K562 (cell line): ENCODE measurements at regions not wholly inside any gene's neighbourhood (a gene's known extent, or its start where the extent isn't known, plus 50 kb on each side); places are given as distances from the start of the nearest gene placed in this dataset.

Experiments
- ATAC-seq: fragments of 200-7000 bp; cut with Tn5 transposase; 3 replicates; pipeline ENCODE4 v1.9.1; 2020; ENCODE audit warnings: moderate library complexity
- BruUV-seq: library from RNA; stranded (reverse); fragments of 400-500 nt; replicated peaks from 2 replicates; lab custom pipeline; 2021; lab: Mats Ljungman, UMichigan
- CTCF ChIA-PET: fragments of 300-600 bp; formaldehyde crosslinking; extraction: SDS; loops from one replicate; lab custom pipeline; 2021; ENCODE audit warnings: low intra/inter-chr PET ratio; lab: Yijun Ruan, JAX
- POLR2A ChIA-PET: fragments of 300-600, 350-650 bp; sonication (Branson Sonifier 250); formaldehyde crosslinking; extraction: SDS; loops from one replicate; lab custom pipeline; 2021; ENCODE audit warnings: antibody characterized with exemption, inconsistent platforms; lab: Yijun Ruan, JAX
- DNase-seq, 4 experiments: peaks; one replicate each; pipeline versions ENCODE4 v3.0.0 to v3.0.0-alpha.2; 2011 to 2018; ENCODE audit warnings: low spot score in 3 of 4, mixed read lengths in 3 of 4; ENCODE audit errors: extremely low read depth in 1 of 4
- FAIRE-seq: peaks from 2 replicates; lab custom pipeline; 2011; peaks lifted over from hg19 to GRCh38; lab: Jason Lieb, UNC
- H2AFZ ChIP-seq: 2 replicates; pipeline ENCODE4 v1.6.0; 2011; ENCODE audit warnings: low read depth, low read length, control low read depth, inconsistent platforms
- H3K27ac ChIP-seq: fragments of 200-600 bp; 3 replicates; pipeline ENCODE4 v1.8.0; 2011; ENCODE audit warnings: low read depth, mild to moderate bottlenecking, control low read depth, inconsistent platforms, low read length, moderate library complexity, mixed read lengths; ENCODE audit errors: extremely low read depth
- H3K27me3 ChIP-seq, 2 experiments: fragments of 300-600 bp in 1 of 2; 2 replicates in 1 of 2; 3 replicates in 1 of 2; pipeline versions ENCODE4 v1.6.0 to v1.8.0; 2011; ENCODE audit warnings: inconsistent platforms in 2 of 2, low read length in 2 of 2, mild to moderate bottlenecking in 1 of 2, mixed read lengths in 1 of 2, moderate library complexity in 1 of 2; ENCODE audit not compliant: control insufficient read depth in 2 of 2, insufficient read depth in 2 of 2
- H3K36me3 ChIP-seq: fragments of 300-600 bp; 3 replicates; pipeline ENCODE4 v1.8.0; 2011; ENCODE audit warnings: mild to moderate bottlenecking, low read length, inconsistent platforms; ENCODE audit not compliant: control insufficient read depth, insufficient read depth
- H3K4me1 ChIP-seq, 2 experiments: fragments of 200-600 bp in 1 of 2; replicated peaks in 1 of 2; 2 replicates in 1 of 2; 3 replicates in 1 of 2; pipeline versions ENCODE4 v1.5.1 to v1.8.0; 2011; ENCODE audit warnings: inconsistent platforms in 2 of 2, low read length in 2 of 2, mild to moderate bottlenecking in 1 of 2, mixed read lengths in 1 of 2, moderate library complexity in 1 of 2; ENCODE audit not compliant: control insufficient read depth in 2 of 2, insufficient read depth in 2 of 2
- H3K4me2 ChIP-seq: 2 replicates; pipeline ENCODE4 v1.6.1; 2011; ENCODE audit warnings: low read length, control low read depth, inconsistent platforms, mixed read lengths; ENCODE audit not compliant: insufficient read depth
- H3K4me3 ChIP-seq: fragments of 200-600 bp; sonication (generic), shearing (Covaris generic); 2 replicates; pipeline ENCODE4 v1.5.1; 2016; ENCODE audit warnings: control low read depth, inconsistent platforms
- H3K79me2 ChIP-seq: fragments of 200-600 bp; 3 replicates; pipeline ENCODE4 v1.8.0; 2011; ENCODE audit warnings: low read length, inconsistent platforms; ENCODE audit not compliant: control insufficient read depth, insufficient read depth
- H3K9ac ChIP-seq, 2 experiments: 2 replicates each; pipeline versions ENCODE4 v1.6.0 to v1.6.1; 2011; ENCODE audit warnings: low read depth in 2 of 2, low read length in 2 of 2, control low read depth in 1 of 2, inconsistent platforms in 1 of 2, mild to moderate bottlenecking in 1 of 2, mixed read lengths in 1 of 2; ENCODE audit not compliant: insufficient read depth in 1 of 2
- H3K9me1 ChIP-seq: one replicate; pipeline ENCODE4 v1.6.0; 2011; ENCODE audit warnings: inconsistent platforms, mild to moderate bottlenecking, low read length, moderate library complexity; ENCODE audit not compliant: control insufficient read depth, insufficient read depth
- H3K9me3 ChIP-seq: replicated peaks from 2 replicates; pipeline ENCODE4 v1.5.1; 2011; ENCODE audit warnings: low read depth, low read length, inconsistent platforms; ENCODE audit not compliant: control insufficient read depth, insufficient read depth
- H4K20me1 ChIP-seq: replicated peaks from 2 replicates; pipeline ENCODE4 v1.6.1; 2011; ENCODE audit warnings: low read length, inconsistent platforms, mixed read lengths; ENCODE audit not compliant: control insufficient read depth, insufficient read depth
- CHD1 ChIP-seq: fragments of 200-600 bp; sonication (generic); IDR thresholded peaks from one replicate; pipeline ENCODE4 v1.6.1; 2012; ENCODE audit warnings: mild to moderate bottlenecking, moderate library complexity, low read length, inconsistent platforms
- ERF ChIP-seq: fragments of 450-650 bp; formaldehyde crosslinking; IDR thresholded peaks from 2 replicates; pipeline ENCODE4 v1.4.0; 2020; ENCODE audit warnings: mild to moderate bottlenecking, mixed read lengths
- NFIX ChIP-seq: fragments of 250-450 bp; sonication (Bioruptor Pico); IDR thresholded peaks from 2 replicates; pipeline ENCODE4 v1.4.0; 2020; ENCODE audit warnings: low read depth, mild to moderate bottlenecking, moderate library complexity
- ZNF79 ChIP-seq: fragments of 250-450 bp; sonication (Bioruptor Pico); IDR thresholded peaks from 2 replicates; pipeline ENCODE4 v1.4.0; 2020; ENCODE audit warnings: low read depth, mild to moderate bottlenecking, moderate library complexity
- WGBS: fragments of 100-300 bp; shearing (Covaris generic); methylation state at CpG from one replicate; pipeline ENCODE4 v1.1.6; 2016; ENCODE audit warnings: low coverage, mixed read lengths; ENCODE audit not compliant: insufficient coverage; ENCODE audit errors: missing lambda C conversion rate; 5-methylcytosine and 5-hydroxymethylcytosine counted together
- in situ Hi-C: fragments of 300-500 bp; cut with MboI; formaldehyde crosslinking; loops from 4 replicates; pipeline ENCODE4 v1.15.0; 2018; ENCODE audit warnings: inconsistent platforms, mixed read lengths
- intact Hi-C: fragments of 100-400 bp; cut with micrococcal nuclease; formaldehyde crosslinking; loops from 2 replicates; pipeline ENCODE4 v1.14.2; 2022
- TF ChIP-seq, protein P1 (sequence below), 2 experiments: IDR thresholded peaks; 2 replicates each; pipeline ENCODE4 v1.6.1; 2012; ENCODE audit warnings: improper control_type of control experiment in 2 of 2, low read depth in 2 of 2, low read length in 2 of 2, borderline replicate concordance in 1 of 2

DNA sequence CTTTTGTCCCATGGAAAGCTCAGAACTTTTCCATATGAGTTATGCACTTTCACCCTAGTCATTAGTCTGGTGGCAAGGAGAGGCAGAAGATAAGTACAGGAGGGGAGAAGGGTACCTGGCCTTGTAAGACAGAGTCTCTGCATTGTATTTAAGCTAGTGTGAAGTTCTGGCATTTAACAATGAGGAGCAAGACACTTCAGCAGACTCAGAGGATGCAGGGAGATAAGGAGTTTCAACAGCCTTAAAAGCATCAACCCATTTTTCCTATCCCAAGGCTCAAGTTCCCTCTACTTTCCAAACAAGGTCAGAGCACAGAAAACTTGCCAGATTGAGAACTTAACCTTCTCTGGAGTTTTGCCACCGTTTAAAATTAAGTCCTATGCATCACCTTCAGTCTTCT lies 348.2 kb upstream of the VRK2 start:
- CTCF ChIA-PET, result no interaction called here
- Histone ChIP-seq H3K79me2 (no peaks in the 10 kb centered on the region), H3K9me1 (no peaks in the 10 kb centered on the region), H4K20me1 (no peaks in the 10 kb centered on the region), H3K4me3 (no peak overlapping the region), H2AFZ (no peak overlapping the region), H3K4me2 (no peak overlapping the region), H3K27ac (no peak overlapping the region), H3K4me1 (no peaks in the 10 kb centered on the region), H3K27me3 (no peaks in the 10 kb centered on the region), H3K9me3 (no peaks in the 10 kb centered on the region), H3K36me3 (no peaks in the 10 kb centered on the region), H3K9ac (no peak overlapping the region)
- DNase-seq, result no peak
- POLR2A ChIA-PET, result no interaction called here
- no TSS peak for BruUV-seq
- ATAC-seq, result no peak
- FAIRE-seq, result no peak
- TF ChIP-seq ZNF79 (CRISPR knock-in tag) (no peak), ERF (CRISPR knock-in tag) (no peak), CHD1 (no peak), NFIX (no peak)
- TF ChIP-seq, protein P1, sequence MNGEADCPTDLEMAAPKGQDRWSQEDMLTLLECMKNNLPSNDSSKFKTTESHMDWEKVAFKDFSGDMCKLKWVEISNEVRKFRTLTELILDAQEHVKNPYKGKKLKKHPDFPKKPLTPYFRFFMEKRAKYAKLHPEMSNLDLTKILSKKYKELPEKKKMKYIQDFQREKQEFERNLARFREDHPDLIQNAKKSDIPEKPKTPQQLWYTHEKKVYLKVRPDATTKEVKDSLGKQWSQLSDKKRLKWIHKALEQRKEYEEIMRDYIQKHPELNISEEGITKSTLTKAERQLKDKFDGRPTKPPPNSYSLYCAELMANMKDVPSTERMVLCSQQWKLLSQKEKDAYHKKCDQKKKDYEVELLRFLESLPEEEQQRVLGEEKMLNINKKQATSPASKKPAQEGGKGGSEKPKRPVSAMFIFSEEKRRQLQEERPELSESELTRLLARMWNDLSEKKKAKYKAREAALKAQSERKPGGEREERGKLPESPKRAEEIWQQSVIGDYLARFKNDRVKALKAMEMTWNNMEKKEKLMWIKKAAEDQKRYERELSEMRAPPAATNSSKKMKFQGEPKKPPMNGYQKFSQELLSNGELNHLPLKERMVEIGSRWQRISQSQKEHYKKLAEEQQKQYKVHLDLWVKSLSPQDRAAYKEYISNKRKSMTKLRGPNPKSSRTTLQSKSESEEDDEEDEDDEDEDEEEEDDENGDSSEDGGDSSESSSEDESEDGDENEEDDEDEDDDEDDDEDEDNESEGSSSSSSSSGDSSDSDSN (IDR thresholded peaks at IDR 0.05; ENCODE audit: borderline replicate concordance in 1 of 2, low read depth in 2 of 2, low read length in 2 of 2), result no peak
- WGBS, result 0% methylated on average over 1 of the region's 1 CpG
- in situ Hi-C loops, result no loop called here
- intact Hi-C loops, result no loop called here
